ENCODE measurements at regions not wholly inside any gene's neighbourhood (a gene's known extent, or its start where the extent isn't known, plus 50 kb on each side); places are given as distances from the start of the nearest gene placed in this dataset.

DNA sequence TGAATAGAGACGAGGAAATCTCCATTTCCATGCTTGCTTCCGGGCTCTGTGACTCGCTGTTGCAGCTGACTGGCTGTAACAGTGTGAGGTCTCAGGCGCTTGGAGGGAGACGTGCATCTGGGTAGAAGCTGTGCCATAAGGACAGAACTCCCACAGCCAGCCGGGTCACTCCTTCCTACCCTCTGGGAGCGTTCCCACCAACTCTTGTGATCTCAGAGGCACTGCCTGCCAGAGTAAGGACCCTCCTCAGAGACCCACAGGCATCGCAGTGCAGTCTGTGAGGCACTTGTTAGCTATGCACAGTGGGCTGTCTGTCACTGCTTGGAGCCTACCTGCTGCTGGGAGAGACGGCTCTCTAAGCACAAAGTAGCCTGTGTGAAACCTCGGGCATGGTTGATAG lies 203.4 kb upstream of the SEMA6A start:
- TF ChIP-seq, protein P1, sequence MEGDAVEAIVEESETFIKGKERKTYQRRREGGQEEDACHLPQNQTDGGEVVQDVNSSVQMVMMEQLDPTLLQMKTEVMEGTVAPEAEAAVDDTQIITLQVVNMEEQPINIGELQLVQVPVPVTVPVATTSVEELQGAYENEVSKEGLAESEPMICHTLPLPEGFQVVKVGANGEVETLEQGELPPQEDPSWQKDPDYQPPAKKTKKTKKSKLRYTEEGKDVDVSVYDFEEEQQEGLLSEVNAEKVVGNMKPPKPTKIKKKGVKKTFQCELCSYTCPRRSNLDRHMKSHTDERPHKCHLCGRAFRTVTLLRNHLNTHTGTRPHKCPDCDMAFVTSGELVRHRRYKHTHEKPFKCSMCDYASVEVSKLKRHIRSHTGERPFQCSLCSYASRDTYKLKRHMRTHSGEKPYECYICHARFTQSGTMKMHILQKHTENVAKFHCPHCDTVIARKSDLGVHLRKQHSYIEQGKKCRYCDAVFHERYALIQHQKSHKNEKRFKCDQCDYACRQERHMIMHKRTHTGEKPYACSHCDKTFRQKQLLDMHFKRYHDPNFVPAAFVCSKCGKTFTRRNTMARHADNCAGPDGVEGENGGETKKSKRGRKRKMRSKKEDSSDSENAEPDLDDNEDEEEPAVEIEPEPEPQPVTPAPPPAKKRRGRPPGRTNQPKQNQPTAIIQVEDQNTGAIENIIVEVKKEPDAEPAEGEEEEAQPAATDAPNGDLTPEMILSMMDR (IDR thresholded peaks at IDR 0.05; ENCODE audit: low read depth, low read length) = no peak
- TF ChIP-seq EZH2phosphoT487 (IDR thresholded peaks at IDR 0.05; ENCODE audit: low read depth) = no peak

Data from OCI-LY3 (cell line).